HT1080 (cell line): ENCODE measurements at regions not wholly inside any gene's neighbourhood (a gene's known extent, or its start where the extent isn't known, plus 50 kb on each side); places are given as distances from the start of the nearest gene placed in this dataset.
"Not testable (repeated sequence)": the region's sequence is repeated elsewhere in the genome, so short reads cannot be mapped to it uniquely, and the experiment has no call there.

Experiments used
- DNase-seq: peaks from one replicate; pipeline ENCODE4 v3.0.0-alpha.2; 2015; ENCODE audit warnings: low read depth

GRCh38 chr16:49003022-49003421 is 278.6 kb downstream of the CBLN1 start:
- DNase-seq: no peak

DNA sequence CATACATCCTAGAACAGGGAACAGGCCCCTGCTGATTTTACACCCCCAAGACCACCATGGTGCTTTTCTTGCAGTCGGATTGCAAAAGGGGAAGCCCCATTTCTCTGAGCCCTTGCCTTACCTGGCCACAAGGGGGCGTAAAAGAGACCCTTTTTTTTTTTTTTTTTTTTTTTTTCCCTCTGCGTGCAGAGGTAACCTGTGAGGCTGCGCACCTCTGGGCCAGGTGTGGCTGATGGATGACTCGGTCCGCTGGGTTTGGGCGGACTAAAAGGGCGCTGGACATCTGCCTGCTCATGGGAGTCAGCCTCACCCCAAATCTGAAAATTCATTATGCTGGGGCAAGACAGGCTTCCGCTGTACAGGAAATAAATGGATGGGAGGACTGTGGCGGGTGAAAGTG is 281.0 kb downstream of the CBLN1 start:
- no peak for DNase-seq

GRCh38 chr16:48999508-48999907 is 282.1 kb downstream of the CBLN1 start:
- DNase-seq: no peak

DNA sequence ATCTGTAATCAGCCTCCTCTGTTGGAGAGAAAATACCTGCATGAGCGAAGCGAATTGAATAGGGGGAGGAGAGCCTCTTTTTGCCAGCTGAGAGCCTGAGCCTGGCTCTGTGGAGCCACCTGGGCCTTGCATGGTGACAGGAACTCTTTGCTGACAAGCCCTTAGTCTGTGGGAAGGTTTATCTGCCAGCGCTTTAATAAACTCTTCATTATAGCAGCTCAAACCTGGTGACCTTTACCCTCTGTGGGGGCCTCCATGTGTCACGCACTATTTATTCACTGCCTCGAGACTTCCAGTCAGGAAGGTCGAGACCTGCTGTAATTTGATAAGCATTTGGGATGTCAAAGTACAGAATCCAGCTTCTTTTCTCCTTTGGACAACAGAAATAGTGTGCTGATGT is 282.6 kb downstream of the CBLN1 start:
- DNase-seq: no peak

DNA sequence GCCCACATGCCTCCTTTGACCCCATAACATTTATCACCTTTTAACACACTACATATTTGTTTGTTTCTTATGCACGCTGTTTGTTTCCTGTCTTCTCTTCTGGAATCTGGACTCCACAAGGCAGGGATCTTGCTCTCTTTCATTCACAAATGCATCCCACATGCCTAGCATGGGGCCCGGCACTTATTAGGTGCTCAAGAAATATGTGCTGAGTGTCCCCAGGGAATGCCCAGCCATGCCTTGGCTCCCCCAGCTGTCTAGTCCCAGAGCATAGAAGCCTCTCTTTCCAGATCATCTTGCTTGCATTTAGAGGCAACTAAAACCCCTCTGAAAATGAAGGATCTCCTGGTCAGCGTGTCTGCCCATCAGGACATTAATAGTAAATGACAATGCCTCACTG is 283.7 kb downstream of the CBLN1 start:
- DNase-seq: no peak

GRCh38 chr16:48997081-48997615 is 284.5 kb downstream of the CBLN1 start:
- DNase-seq: no peak

- peak; percentile 43 for DNase-seq
Observed at GRCh38 chr16:48978501-48978900, 303.1 kb downstream of the CBLN1 start.

DNA sequence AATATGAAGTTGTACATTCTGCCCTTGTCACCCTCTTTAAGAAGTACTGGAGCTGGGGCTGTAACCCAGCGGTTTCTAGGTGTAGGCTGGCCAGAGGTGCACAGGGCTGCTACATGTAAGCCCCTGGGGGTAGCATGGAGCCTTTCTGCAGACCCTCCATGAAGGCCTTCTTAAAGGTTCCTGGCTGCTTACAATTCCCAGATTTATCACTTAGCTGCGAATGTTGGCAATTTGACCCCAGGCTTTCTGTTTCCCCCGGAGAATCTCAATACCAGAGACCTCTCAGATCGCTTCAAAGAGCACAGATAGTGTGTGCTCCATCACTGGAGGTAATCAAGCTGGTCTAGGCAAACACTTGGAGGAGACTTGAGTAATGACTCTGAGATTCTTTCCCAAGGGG is 309.4 kb downstream of the CBLN1 start:
- no peak for DNase-seq

GRCh38 chr16:48971571-48972077 is 310.0 kb downstream of the CBLN1 start:
- DNase-seq: peak; percentile 74

DNA sequence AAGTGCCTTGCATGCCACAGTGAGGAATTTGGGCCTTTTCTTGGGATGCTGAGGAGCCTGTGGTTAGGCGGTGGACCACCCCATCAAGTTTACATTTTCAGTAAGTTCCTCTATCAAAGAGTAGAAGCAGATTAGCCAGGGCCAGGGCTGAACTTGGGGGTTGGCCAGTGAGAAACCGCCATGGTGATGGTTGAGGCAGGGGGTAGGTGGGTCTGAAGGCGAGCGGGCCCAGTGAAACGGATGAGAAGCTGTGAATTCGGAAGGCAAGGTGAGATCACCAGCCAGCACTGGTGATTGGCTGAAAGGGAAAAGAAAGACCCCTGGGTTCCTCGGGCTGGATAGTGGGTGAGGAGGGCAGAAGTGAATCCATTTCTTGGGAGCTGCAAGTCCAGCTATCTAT is 311.4 kb downstream of the CBLN1 start:
- no peak for DNase-seq

DNA sequence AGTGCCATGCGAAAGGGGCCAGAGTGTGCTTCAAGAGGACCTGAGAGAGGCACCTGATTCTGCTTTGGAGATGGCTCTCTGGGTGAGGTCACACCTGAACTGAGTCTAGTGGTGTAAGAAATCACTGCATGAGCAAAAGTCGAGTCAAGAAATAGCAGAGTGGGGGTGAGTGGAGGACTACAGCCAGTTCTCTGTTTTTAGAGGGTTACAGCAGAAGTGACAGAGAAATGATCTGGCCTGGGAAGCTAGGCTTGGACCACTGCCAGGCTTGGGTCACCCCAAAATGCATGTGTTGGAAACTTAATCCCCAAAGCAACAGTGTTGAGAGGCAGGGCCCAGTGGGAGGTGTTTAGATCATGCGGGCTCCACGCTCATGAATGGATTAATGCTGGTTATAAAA is 312.0 kb downstream of the CBLN1 start:
- DNase-seq: no peak

DNA sequence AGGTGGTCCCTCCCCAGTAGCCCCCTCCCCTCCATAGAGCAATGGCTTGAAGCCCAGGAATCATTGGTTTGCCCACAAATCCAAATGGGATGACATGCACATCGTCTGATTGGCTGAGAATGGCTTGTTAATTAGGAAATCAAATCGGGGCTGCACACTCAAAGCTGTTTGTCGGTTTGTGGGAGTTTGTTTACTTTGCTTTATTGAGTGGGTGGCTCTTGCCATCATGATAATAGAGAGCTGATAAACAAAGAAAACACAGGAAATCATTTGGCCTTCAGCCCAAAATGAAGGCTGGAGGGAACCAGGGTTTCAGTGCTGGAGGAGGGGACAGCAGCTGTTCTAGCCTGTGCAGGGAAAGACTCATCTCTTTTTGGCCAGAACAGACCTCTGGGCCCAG is 316.3 kb downstream of the CBLN1 start:
- no peak for DNase-seq

- DNase-seq: peak; percentile 97
Observed at GRCh38 chr16:48963901-48964615, 317.6 kb downstream of the CBLN1 start.

DNA sequence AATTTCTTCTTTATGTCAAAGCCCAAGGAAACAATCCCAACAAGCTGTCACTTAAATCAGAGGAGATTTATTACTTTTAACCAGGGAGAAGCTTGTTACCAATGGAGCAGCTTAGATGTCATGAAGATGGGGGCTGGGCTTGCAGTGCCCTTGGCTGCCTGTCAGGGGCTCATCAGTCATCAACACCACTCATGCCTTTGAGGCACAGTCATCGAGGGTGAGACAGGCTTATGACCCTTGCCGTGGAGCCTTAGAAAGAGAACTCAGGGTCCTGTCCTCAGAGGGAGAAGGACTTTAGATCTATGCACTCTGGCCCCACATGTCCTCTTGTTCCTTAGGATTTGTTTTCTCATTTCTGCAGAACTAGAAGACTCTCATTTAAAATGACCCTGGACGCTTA is 318.3 kb downstream of the CBLN1 start:
- peak; percentile 80 for DNase-seq

- DNase-seq: peak; percentile 47
Observed at GRCh38 chr16:48961546-48961945, 320.1 kb downstream of the CBLN1 start.

DNA sequence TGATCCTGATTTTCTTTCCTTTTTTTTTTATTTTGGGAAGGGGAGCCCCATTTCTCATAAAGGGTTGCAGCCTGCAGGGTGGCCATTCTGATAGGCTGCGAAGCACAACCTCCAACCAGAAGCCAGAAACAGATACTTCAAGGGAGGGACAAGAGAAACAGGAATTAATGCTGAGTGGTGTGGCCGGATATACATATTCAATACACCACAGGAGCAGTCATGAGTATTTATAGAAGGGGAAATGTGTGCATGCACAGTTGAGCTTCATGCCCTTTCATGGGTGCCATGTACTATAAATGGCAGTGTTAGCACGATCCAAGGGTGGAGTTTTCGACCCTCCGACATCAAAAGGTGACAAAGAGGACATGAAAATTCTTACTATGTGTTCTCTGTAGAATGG is 320.8 kb downstream of the CBLN1 start:
- DNase-seq: no peak

- DNase-seq: no peak
Observed at GRCh38 chr16:48959747-48960146, 321.9 kb downstream of the CBLN1 start.

DNA sequence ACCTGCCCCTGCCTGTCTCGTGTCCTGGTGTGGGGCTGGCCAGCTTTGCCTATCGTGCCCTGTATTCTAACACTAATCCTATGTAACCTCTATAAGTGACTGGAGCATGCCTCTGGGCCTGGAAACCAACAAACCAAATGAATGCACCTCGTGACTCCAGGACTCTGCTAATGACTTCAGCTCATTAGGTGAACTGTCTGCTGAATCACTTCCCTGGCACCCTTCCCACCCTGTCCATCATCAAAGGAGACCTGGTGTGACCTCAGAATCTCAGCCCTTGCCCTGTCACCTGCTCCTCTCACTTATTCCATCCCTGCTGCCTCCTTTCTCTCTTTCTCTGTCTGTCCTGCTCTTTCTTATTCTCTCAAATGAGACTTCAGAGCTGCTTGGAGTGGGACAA is 322.4 kb downstream of the CBLN1 start:
- no peak for DNase-seq

DNA sequence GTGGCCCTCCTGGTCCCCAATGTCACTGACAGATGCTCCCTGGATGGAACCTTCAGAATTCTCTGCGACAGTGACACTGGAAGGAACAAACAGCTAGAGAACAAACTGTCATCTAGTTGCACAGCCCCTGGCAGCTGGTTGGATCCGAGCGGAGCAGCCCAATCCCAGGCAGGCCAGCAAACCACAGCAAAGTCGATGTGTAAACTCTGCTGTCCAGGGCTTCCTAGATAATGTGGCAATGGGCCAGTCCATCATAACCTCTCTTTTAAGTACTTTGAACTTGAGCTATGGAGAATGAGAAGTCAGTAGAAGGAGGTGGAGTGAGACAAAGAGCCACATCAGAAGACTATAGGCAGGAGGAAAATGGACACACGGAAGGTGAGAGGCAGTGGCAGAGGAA is 323.0 kb downstream of the CBLN1 start:
- no peak for DNase-seq

DNA sequence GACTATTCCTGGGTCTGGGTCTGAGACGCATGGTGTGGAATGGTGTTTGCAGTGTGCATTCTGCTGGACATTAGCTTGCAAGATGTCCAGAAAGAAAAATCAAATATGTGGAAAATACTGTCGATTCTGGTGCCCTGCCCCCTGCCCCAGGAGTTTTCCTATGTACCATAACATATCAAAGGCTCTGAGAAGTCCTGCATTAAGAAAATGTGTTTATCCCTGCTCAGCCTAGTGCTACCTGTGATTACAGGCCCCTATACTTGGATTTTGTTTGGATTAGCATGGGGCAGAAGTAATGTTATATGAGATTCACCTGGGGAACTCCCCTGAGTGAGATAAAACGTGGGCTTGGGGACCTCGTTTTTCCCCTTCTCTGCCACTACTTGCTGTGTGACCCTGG is 325.0 kb downstream of the CBLN1 start:
- no peak for DNase-seq

GRCh38 chr16:48955837-48956236 is 325.8 kb downstream of the CBLN1 start:
- DNase-seq: no peak

GRCh38 chr16:48951621-48952125 is 330.0 kb downstream of the CBLN1 start:
- not testable (repeated sequence) for DNase-seq

GRCh38 chr16:48950184-48950583 is 331.5 kb downstream of the CBLN1 start:
- DNase-seq: no peak
